CD4-positive, alpha-beta T cell (primary cell): ENCODE measurements at regions not wholly inside any gene's neighbourhood (a gene's known extent, or its start where the extent isn't known, plus 50 kb on each side); places are given as distances from the start of the nearest gene placed in this dataset.

ENCODE experiments used
- ATAC-seq: fragments of 200-7000 bp; cut with Tn5 transposase; one replicate; pipeline ENCODE4 v1.10.0; 2022; ENCODE audit warnings: mild to moderate bottlenecking; ENCODE audit not compliant: poor library complexity
- CTCF ChIA-PET: fragments of 350-600 bp; sonication (Branson Sonifier 250); formaldehyde crosslinking; loops from one replicate; lab custom pipeline; 2021; ENCODE audit warnings: antibody characterized with exemption, inconsistent platforms; lab: Charles Lee
- POLR2A ChIA-PET: fragments of 350-600 bp; sonication (Branson Sonifier 250); formaldehyde crosslinking; loops from one replicate; lab custom pipeline; 2021; ENCODE audit warnings: antibody characterized with exemption, inconsistent platforms; lab: Charles Lee
- DNase-seq, 14 experiments: peaks; one replicate each; pipeline ENCODE4 v3.0.0-alpha.2; 2013 to 2020; ENCODE audit warnings: mixed read lengths in 2 of 14
- H3K27ac ChIP-seq, 2 donors: one replicate each; pipeline versions ENCODE4 v1.5.1 to v1.7.0; 2013; ENCODE audit warnings: low read length in 2 of 2, low read depth in 1 of 2, mild to moderate bottlenecking in 1 of 2
- H3K27me3 ChIP-seq, 2 experiments: 1 replicate in 1 of 2; 2 replicates in 1 of 2; pipeline versions ENCODE4 v1.6.1 to v1.7.0; 2013; ENCODE audit warnings: low read length in 2 of 2, control low read depth in 1 of 2, mild to moderate bottlenecking in 1 of 2, moderate library complexity in 1 of 2; ENCODE audit not compliant: insufficient read depth in 2 of 2, control insufficient read depth in 1 of 2
- H3K36me3 ChIP-seq: one replicate; pipeline ENCODE4 v1.6.1; 2013; ENCODE audit warnings: low read length, control low read depth; ENCODE audit not compliant: insufficient read depth
- H3K4me1 ChIP-seq: one replicate; pipeline ENCODE4 v1.6.1; 2013; ENCODE audit warnings: low read length, control low read depth; ENCODE audit not compliant: insufficient read depth
- H3K4me3 ChIP-seq: one replicate; pipeline ENCODE4 v1.5.1; 2013; ENCODE audit warnings: mild to moderate bottlenecking, low read length, moderate library complexity
- H3K9me3 ChIP-seq, 2 experiments: 1 replicate in 1 of 2; 2 replicates in 1 of 2; pipeline versions ENCODE4 v1.6.1 to v1.7.0; 2013; ENCODE audit warnings: low read length in 2 of 2, mild to moderate bottlenecking in 2 of 2, control low read depth in 1 of 2, moderate library complexity in 1 of 2; ENCODE audit not compliant: control insufficient read depth in 1 of 2, insufficient read depth in 1 of 2
- H3K27ac Mint-ChIP-seq: one replicate; pipeline ENCODE4 v1.8.0; 2020; ENCODE audit warnings: mixed read lengths
- H3K27me3 Mint-ChIP-seq: one replicate; pipeline ENCODE4 v1.8.0; 2021; ENCODE audit warnings: mixed read lengths
- H3K36me3 Mint-ChIP-seq: one replicate; pipeline ENCODE4 v1.8.0; 2021; ENCODE audit warnings: low read depth, mixed read lengths
- H3K4me1 Mint-ChIP-seq: one replicate; pipeline ENCODE4 v1.8.0; 2021; ENCODE audit warnings: low read depth, mixed read lengths
- H3K4me3 Mint-ChIP-seq: one replicate; pipeline ENCODE4 v1.8.0; 2020; ENCODE audit warnings: mild to moderate bottlenecking, mixed read lengths
- H3K9me3 Mint-ChIP-seq: one replicate; pipeline ENCODE4 v1.8.0; 2020; ENCODE audit warnings: mixed read lengths
- CTCF ChIP-seq: fragments of 200-600 bp; IDR thresholded peaks from one replicate; pipeline ENCODE4 v1.8.0; 2022; ENCODE audit warnings: antibody characterized with exemption, mild to moderate bottlenecking
- intact Hi-C, 2 experiments: fragments of 100-400 bp; cut with DNase I in 1 of 2; cut with micrococcal nuclease in 1 of 2; formaldehyde crosslinking; loops; one replicate each; pipeline versions ENCODE4 v1.15.1 to v1.9.0; 2023 to 2025; cut with DNase I, micrococcal nuclease

- ChIA-PET POLR2A (no interaction called here), CTCF (no interaction called here)
- H3K27ac ChIP-seq, result no peak overlapping the region
- intact Hi-C loops, result no loop called here
- no peaks in the 10 kb centered on the region for H3K9me3 Mint-ChIP-seq
- no peaks in the 10 kb centered on the region for H3K27me3 Mint-ChIP-seq
- no peaks in the 10 kb centered on the region for H3K4me1 ChIP-seq
- H3K27ac Mint-ChIP-seq, result no peak overlapping the region
- peaks cover 0 to 5% of the 10 kb centered on the region in 2 experiments for H3K9me3 ChIP-seq
- H3K4me3 ChIP-seq, result no peak overlapping the region
- DNase-seq, result no peak
- no peak overlapping the region for H3K4me3 Mint-ChIP-seq
- no peak for TF ChIP-seq CTCF
- no peaks in the 10 kb centered on the region for H3K27me3 ChIP-seq
- H3K4me1 Mint-ChIP-seq, result no peaks in the 10 kb centered on the region
- H3K36me3 ChIP-seq, result no peaks in the 10 kb centered on the region
- no peak for ATAC-seq
- no peaks in the 10 kb centered on the region for H3K36me3 Mint-ChIP-seq
Measured at GRCh38 chr9:17863213-17863883, 284.5 kb downstream of the SH3GL2 start.

- DNase-seq (no peak), ATAC-seq (no peak)
- Histone ChIP-seq H3K27me3 (no peaks in the 10 kb centered on the region), H3K4me3 (no peak overlapping the region), H3K36me3 (no peaks in the 10 kb centered on the region), H3K4me1 (no peaks in the 10 kb centered on the region), H3K9me3 (peaks cover 0 to 5% of the 10 kb centered on the region in 2 experiments), H3K27ac (no peak overlapping the region)
- CTCF ChIA-PET, result no interaction called here
- intact Hi-C loops, result no loop called here
- Mint-ChIP-seq H3K4me1 (no peaks in the 10 kb centered on the region), H3K27me3 (no peaks in the 10 kb centered on the region), H3K27ac (no peak overlapping the region), H3K9me3 (no peaks in the 10 kb centered on the region), H3K4me3 (no peak overlapping the region), H3K36me3 (no peaks in the 10 kb centered on the region)
- no peak for TF ChIP-seq CTCF
- POLR2A ChIA-PET, result no interaction called here
Measured at GRCh38 chr9:17863924-17864323, 285.1 kb downstream of the SH3GL2 start.

- H3K4me1 Mint-ChIP-seq, result no peaks in the 10 kb centered on the region
- Histone ChIP-seq H3K36me3 (no peaks in the 10 kb centered on the region), H3K9me3 (peaks cover 0 to 5% of the 10 kb centered on the region in 2 experiments), H3K4me1 (no peaks in the 10 kb centered on the region), H3K27ac (no peak overlapping the region), H3K27me3 (no peaks in the 10 kb centered on the region), H3K4me3 (no peak overlapping the region)
- ChIA-PET CTCF (no interaction called here), POLR2A (no interaction called here)
- DNase-seq (no peak), ATAC-seq (no peak)
- H3K9me3 Mint-ChIP-seq, result no peaks in the 10 kb centered on the region
- H3K27me3 Mint-ChIP-seq, result no peaks in the 10 kb centered on the region
- no peaks in the 10 kb centered on the region for H3K36me3 Mint-ChIP-seq
- H3K27ac Mint-ChIP-seq, result no peak overlapping the region
- TF ChIP-seq CTCF, result no peak
- no peak overlapping the region for H3K4me3 Mint-ChIP-seq
- intact Hi-C loops, result no loop called here
Measured at GRCh38 chr9:17864951-17865350, 286.1 kb downstream of the SH3GL2 start.
